ENCODE measurements at regions not wholly inside any gene's neighbourhood (a gene's known extent, or its start where the extent isn't known, plus 50 kb on each side); places are given as distances from the start of the nearest gene placed in this dataset.

DNA sequence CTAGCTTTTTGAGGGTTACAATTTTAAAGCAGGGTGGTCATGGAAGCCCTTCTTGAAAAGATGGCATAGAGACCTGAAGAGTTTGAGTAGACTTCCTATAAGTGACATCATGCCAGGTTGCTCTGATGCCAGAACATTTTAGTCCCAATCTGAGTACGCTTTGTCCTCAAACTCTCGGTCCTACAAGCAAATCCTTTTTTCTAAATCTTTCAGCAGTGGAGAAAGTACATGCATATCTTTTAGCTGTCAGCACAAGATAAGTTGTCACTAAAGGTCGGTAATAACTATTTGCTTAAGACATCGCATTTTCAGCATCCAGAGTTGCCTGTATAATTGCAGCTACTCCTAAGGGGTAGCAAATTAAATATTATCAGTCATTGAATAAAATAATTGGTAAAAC, 140.4 kb downstream of the ATP6V1G3 start:
- DNase-seq (no peak), ATAC-seq (ENCODE audit: poor library complexity) (no peak)
- no peaks in the 10 kb centered on the region for H3K36me3 ChIP-seq (ENCODE audit: insufficient read depth, low read length)
- Mint-ChIP-seq H3K36me3 (ENCODE audit: low read depth) (no peaks in the 10 kb centered on the region), H3K27me3 (peaks cover 24% of the 10 kb centered on the region), H3K4me1 (ENCODE audit: low read depth) (no peaks in the 10 kb centered on the region), H3K9me3 (no peaks in the 10 kb centered on the region), H3K27ac (no peak overlapping the region), H3K4me3 (no peak overlapping the region)
- no peak for TF ChIP-seq CTCF (IDR thresholded peaks at IDR 0.05)
- H3K9me3 ChIP-seq (ENCODE audit: control insufficient read depth in 1 of 2, insufficient read depth in 1 of 2, low read length in 2 of 2) = no peaks in the 10 kb centered on the region
- H3K27me3 ChIP-seq (ENCODE audit: control insufficient read depth in 1 of 2, insufficient read depth in 2 of 2, low read length in 2 of 2) = no peaks in the 10 kb centered on the region
- no peaks in the 10 kb centered on the region for H3K4me1 ChIP-seq (ENCODE audit: insufficient read depth, low read length)
- no peak overlapping the region for H3K27ac ChIP-seq (ENCODE audit: low read depth in 1 of 2, low read length in 2 of 2)
- POLR2A ChIA-PET = no interaction called here
- intact Hi-C loops (cut with DNase I, micrococcal nuclease) = no loop called here
- no peak overlapping the region for H3K4me3 ChIP-seq (ENCODE audit: low read length)
- CTCF ChIA-PET = no interaction called here

DNA sequence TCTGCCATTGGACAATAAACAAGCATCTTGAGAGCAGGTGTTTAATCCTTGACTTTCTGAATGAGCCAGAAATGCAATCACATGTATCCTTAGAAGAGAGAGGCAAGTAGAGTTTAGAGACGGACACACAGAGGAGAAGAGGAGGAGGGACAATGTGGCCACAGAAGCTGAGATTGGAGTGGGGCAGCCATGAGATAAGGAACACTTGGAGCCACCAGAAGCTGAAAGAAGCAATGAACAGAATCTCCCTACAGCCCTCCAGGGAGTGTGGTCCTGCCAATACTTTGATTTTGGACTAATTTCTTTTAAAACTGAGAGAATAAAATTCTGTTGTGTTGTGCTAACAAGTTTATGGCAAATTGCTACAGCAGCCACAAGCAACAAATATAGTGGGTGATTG, 141.0 kb downstream of the ATP6V1G3 start:
- Mint-ChIP-seq H3K9me3 (no peaks in the 10 kb centered on the region), H3K36me3 (ENCODE audit: low read depth) (no peaks in the 10 kb centered on the region), H3K27me3 (peaks cover 24% of the 10 kb centered on the region), H3K27ac (no peak overlapping the region), H3K4me1 (ENCODE audit: low read depth) (no peaks in the 10 kb centered on the region), H3K4me3 (no peak overlapping the region)
- DNase-seq = no peak
- ChIA-PET CTCF (no interaction called here), POLR2A (no interaction called here)
- no peaks in the 10 kb centered on the region for H3K9me3 ChIP-seq (ENCODE audit: control insufficient read depth in 1 of 2, insufficient read depth in 1 of 2, low read length in 2 of 2)
- H3K4me1 ChIP-seq (ENCODE audit: insufficient read depth, low read length) = no peaks in the 10 kb centered on the region
- no peak for TF ChIP-seq CTCF (IDR thresholded peaks at IDR 0.05)
- no peaks in the 10 kb centered on the region for H3K27me3 ChIP-seq (ENCODE audit: control insufficient read depth in 1 of 2, insufficient read depth in 2 of 2, low read length in 2 of 2)
- no peak overlapping the region for H3K4me3 ChIP-seq (ENCODE audit: low read length)
- intact Hi-C loops (cut with DNase I, micrococcal nuclease) = no loop called here
- no peak for ATAC-seq (ENCODE audit: poor library complexity)
- no peak overlapping the region for H3K27ac ChIP-seq (ENCODE audit: low read depth in 1 of 2, low read length in 2 of 2)
- H3K36me3 ChIP-seq (ENCODE audit: insufficient read depth, low read length) = no peaks in the 10 kb centered on the region

DNA sequence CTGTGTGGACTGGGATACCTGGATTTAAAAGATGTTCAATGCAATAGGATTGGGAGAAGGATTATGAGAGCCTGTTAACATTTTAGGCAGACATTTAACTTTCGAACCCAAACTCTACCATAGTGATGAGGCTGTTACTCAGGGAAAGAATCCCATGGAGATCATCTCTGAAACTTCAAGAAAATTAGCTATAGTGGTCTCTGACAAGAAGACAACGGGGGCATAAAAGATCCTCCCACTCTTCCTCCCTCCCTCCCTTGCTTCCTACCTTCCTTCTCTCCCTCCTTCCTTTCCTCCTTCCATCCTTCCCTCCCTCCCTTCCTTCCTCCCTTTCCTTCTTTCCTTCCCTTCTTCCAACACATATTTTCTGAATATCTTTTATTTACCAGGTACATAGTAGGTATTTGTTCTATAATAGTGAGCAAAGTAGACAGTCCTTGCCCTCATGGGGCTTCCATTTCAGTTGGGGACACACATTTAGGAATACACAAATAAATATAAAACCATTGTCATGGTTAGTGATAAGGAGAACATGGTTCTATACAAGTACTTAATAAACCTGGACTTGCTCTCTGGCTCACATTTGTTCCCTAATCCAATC, 143.2 kb downstream of the ATP6V1G3 start:
- H3K27ac Mint-ChIP-seq = no peak overlapping the region
- H3K9me3 ChIP-seq (ENCODE audit: control insufficient read depth in 1 of 2, insufficient read depth in 1 of 2, low read length in 2 of 2) = no peaks in the 10 kb centered on the region
- ChIA-PET CTCF (no interaction called here), POLR2A (no interaction called here)
- H3K9me3 Mint-ChIP-seq = no peaks in the 10 kb centered on the region
- H3K27me3 ChIP-seq (ENCODE audit: control insufficient read depth in 1 of 2, insufficient read depth in 2 of 2, low read length in 2 of 2) = no peaks in the 10 kb centered on the region
- DNase-seq (no peak), ATAC-seq (ENCODE audit: poor library complexity) (no peak)
- H3K4me1 ChIP-seq (ENCODE audit: insufficient read depth, low read length) = no peaks in the 10 kb centered on the region
- TF ChIP-seq CTCF (IDR thresholded peaks at IDR 0.05) = no peak
- intact Hi-C loops (cut with DNase I, micrococcal nuclease) = no loop called here
- H3K36me3 ChIP-seq (ENCODE audit: insufficient read depth, low read length) = no peaks in the 10 kb centered on the region
- no peak overlapping the region for H3K4me3 Mint-ChIP-seq
- no peaks in the 10 kb centered on the region for H3K4me1 Mint-ChIP-seq (ENCODE audit: low read depth)
- H3K36me3 Mint-ChIP-seq (ENCODE audit: low read depth) = no peaks in the 10 kb centered on the region
- H3K27ac ChIP-seq (ENCODE audit: low read depth in 1 of 2, low read length in 2 of 2) = no peak overlapping the region
- no peak overlapping the region for H3K4me3 ChIP-seq (ENCODE audit: low read length)
- H3K27me3 Mint-ChIP-seq = peaks cover 24% of the 10 kb centered on the region
